ENCODE measurements at regions not wholly inside any gene's neighbourhood (a gene's known extent, or its start where the extent isn't known, plus 50 kb on each side); places are given as distances from the start of the nearest gene placed in this dataset.

GRCh38 chr16:52123061-52123839, 423.7 kb downstream of the TOX3 start:
- TF ChIP-seq POLR2A (IDR thresholded peaks at IDR 0.05; ENCODE audit: low read depth, low read length) (no peak), CTCF (IDR thresholded peaks at IDR 0.05; ENCODE audit: extremely low read depth in 1 of 2, insufficient read depth in 1 of 2, low read depth in 1 of 2, low read length in 2 of 2) (no peak), EZH2 (IDR thresholded peaks at IDR 0.05; ENCODE audit: borderline replicate concordance, low read depth, low read length, severe bottlenecking) (no peak), MAX (IDR thresholded peaks at IDR 0.05; ENCODE audit: insufficient read depth, insufficient read length) (no peak), POLR2AphosphoS5 (IDR thresholded peaks at IDR 0.05; ENCODE audit: insufficient read depth, low read depth, low read length) (no peak), MYC (IDR thresholded peaks at IDR 0.05; ENCODE audit: low read depth, low read length) (no peak), JUN (IDR thresholded peaks at IDR 0.05; ENCODE audit: borderline replicate concordance, insufficient read depth, insufficient read length, low read depth) (no peak)

Measured in endothelial cell of umbilical vein (primary cell).